ENCODE measurements at regions not wholly inside any gene's neighbourhood (a gene's known extent, or its start where the extent isn't known, plus 50 kb on each side); places are given as distances from the start of the nearest gene placed in this dataset.

DNA sequence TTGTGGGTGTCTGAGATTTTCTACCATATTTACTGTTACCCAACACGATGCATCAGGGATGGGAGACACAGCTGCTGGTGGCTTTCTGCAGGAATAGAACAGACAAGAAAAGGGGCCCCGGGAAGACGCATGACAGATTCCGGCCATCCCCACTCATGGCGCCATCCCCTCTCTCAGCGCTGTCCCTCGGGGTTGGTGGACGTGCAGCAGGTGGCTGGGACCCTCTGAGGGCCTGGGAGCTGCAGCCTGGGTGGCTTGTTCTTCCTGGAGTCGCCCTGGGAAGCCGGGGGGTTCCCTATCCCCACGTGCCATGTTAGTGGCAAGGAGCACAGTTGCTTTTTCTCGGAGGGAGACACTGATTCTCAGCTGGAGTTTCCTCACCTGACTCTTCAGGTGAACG, 1123.3 kb downstream of the BRD1 start:
- DNase-seq (ENCODE audit: low read depth): no peak
- TF ChIP-seq, protein P1, sequence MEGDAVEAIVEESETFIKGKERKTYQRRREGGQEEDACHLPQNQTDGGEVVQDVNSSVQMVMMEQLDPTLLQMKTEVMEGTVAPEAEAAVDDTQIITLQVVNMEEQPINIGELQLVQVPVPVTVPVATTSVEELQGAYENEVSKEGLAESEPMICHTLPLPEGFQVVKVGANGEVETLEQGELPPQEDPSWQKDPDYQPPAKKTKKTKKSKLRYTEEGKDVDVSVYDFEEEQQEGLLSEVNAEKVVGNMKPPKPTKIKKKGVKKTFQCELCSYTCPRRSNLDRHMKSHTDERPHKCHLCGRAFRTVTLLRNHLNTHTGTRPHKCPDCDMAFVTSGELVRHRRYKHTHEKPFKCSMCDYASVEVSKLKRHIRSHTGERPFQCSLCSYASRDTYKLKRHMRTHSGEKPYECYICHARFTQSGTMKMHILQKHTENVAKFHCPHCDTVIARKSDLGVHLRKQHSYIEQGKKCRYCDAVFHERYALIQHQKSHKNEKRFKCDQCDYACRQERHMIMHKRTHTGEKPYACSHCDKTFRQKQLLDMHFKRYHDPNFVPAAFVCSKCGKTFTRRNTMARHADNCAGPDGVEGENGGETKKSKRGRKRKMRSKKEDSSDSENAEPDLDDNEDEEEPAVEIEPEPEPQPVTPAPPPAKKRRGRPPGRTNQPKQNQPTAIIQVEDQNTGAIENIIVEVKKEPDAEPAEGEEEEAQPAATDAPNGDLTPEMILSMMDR (IDR thresholded peaks at IDR 0.05; ENCODE audit: insufficient read depth, low read depth, low read length, missing control alignments): no peak
- H3K4me3 ChIP-seq (ENCODE audit: low read length): no peak overlapping the region

DNA sequence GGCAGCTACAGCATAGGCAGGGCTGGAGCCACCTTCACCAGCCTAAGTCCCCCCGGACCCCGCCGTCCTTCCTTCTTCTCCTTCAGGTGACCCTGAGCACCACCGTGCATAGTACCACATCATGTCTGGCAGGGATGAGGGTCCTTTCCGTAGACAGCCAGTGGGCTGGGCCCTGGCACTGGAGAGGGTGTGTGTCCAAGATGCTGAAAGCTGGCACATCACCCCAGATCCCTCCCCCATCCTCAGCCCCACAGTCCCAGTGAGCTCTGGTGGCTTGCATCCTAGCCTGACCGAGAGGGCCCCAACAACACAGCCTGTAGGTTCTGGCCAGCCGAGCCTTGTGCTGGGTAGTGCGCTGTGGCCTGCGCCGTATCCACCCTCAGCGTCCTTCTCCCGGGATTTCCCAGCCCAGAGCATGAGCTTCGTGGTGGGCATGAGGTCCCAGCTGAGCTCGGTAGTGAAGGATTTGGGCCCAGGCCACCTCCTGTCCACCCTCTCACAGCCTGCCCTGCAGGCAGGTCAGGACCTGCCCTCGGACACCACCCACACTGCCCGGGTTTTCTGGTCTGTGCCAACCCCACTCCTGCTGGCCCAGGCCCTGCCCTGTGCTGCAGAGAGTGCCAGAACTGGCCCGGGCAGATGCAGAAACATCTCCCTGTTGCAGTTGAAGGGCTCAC, 1124.3 kb downstream of the BRD1 start:
- H3K4me3 ChIP-seq (ENCODE audit: low read length): no peak overlapping the region
- no peak for DNase-seq (ENCODE audit: low read depth)
- TF ChIP-seq, protein P1 (IDR thresholded peaks at IDR 0.05; ENCODE audit: insufficient read depth, low read depth, low read length, missing control alignments): no peak

DNA sequence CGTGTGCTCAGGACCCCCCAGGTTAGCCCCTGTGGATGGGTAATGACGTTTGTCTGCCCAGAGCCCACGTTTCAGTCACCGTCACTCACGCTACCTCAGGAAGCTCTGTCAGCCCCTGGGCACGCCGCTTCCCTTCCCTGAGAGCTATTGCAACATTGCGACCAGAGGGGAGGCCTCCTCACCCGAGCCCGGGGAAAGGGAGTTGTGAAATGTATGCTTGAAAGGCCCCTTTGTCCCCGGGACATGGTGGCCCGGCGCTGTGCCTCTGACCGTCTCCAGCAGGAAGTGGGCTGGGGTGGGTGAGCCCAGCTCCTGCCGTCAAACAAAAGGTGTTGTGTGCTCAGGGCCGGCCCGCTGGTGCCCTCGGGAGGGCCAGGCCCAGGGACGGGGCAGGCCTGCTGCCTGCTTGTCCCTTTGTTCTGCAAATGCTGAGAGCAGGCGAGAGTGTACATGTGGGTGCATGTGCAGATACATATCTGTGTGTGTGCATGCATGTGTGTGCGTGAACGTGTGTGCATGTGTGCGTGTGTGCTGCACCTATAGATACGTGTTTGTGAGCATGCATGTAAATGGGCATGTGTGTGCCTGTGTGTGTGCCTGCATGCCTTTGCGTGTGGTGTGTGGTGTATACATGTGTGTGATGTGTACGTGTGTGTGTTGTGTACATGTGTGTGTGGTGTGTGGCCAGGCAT, 1125.0 kb downstream of the BRD1 start:
- H3K4me3 ChIP-seq (ENCODE audit: low read length): no peak overlapping the region
- no peak for DNase-seq (ENCODE audit: low read depth)
- TF ChIP-seq, protein P1 (IDR thresholded peaks at IDR 0.05; ENCODE audit: insufficient read depth, low read depth, low read length, missing control alignments): no peak

DNA sequence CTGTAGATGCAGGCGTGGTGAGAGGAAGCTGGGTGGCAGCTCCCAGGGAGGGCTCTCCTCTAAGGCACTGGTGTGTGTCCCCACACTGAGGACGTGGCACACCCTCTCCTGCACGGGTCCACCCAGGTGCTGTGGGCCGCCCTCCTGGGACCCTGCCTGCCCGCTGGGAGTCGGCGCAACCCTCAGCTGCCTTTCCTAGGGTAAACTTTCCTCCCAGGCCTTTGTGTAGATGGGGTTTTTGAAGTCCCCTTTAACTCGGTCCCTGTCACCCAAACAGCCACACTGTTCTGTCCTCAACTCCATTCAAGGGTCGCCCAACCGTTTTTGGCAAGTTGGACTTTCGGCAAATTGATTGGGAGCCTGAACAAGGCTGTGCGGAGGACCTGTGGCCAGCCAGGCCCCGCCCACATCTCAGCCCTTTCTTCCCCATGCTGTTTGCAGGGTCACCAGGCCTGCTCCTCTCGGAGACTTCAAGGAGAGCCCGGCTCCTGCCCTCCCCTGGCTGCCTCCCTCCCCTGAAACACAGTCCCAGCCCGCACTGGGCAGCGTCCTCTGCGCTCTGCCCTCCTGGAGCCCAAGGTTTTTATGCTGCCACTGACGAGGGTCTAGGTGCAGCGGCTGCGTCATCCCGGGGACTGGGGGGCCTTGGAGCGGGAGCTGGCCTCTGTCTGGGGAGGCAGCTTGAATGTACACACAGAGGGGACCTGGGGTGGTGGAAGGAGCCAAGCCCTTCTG, 1126.2 kb downstream of the BRD1 start:
- TF ChIP-seq, protein P1 (IDR thresholded peaks at IDR 0.05; ENCODE audit: insufficient read depth, low read depth, low read length, missing control alignments): no peak
- DNase-seq (ENCODE audit: low read depth): no peak

DNA sequence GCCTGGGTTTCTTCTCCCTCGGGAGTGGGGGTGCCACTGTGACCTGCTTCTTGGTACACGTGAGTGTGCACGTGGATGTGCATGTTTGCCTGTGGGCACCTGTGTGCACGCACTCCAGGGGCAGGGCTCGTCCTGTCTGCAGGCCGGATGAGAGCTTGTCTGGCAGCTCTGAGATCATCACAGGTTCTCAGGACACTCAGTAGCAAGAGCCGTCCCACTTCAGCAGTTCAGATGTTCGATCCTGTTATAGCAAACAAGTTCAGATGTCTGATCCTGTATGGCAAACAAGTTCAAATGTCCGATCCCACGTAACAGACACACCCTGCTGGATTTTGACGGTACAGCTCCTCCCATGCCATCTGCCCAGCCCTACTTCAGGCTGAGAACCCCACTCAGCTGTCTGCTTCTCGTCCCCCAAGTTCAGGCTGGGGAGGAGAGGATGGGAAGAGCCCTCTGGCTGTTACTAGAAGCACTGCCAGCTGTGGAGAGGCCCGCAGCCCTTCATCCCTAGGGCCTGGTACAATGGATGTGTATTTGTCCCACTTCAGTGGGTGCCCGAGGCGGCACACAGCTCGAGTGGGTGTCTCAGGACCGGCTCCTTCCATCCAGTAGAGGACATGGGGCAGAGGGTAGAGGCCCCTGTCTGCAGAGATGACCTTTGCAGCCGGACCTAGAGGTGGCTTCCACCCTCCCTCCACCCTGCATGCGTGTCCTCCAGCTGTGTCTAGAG, 1126.9 kb downstream of the BRD1 start:
- TF ChIP-seq, protein P1 (IDR thresholded peaks at IDR 0.05; ENCODE audit: insufficient read depth, low read depth, low read length, missing control alignments): no peak
- H3K4me3 ChIP-seq (ENCODE audit: low read length): no peak overlapping the region
- DNase-seq (ENCODE audit: low read depth): no peak

More for the DNA sequence above, 1126.2 kb downstream of the BRD1 start:
- no peak overlapping the region for H3K4me3 ChIP-seq (ENCODE audit: low read length)

DNA sequence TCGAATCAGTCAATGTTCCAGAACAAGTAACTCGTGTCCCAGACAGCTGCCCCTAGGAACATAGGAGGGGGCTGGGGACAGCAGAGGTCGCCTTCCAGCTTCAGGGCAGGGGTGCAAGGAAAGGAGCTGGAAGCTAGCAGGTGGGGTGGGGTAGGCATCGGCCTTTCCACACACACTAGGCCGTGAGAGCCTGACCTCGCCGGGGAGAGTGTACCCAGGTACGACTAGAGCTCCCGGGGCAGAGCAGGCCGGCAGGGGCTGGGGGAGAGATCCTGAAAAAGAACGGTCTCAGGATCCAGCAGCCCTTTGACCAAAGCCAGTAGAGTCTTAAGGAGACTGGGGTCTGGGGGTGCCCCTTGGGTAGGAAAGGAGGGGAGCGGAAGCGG, 1127.5 kb downstream of the BRD1 start:
- TF ChIP-seq, protein P1 (IDR thresholded peaks at IDR 0.05; ENCODE audit: insufficient read depth, low read depth, low read length, missing control alignments): no peak
- no peak for DNase-seq (ENCODE audit: low read depth)
- no peak overlapping the region for H3K4me3 ChIP-seq (ENCODE audit: low read length)

All from epithelial cell of esophagus (primary cell).